ENCODE measurements at regions not wholly inside any gene's neighbourhood (a gene's known extent, or its start where the extent isn't known, plus 50 kb on each side); places are given as distances from the start of the nearest gene placed in this dataset.

DNA sequence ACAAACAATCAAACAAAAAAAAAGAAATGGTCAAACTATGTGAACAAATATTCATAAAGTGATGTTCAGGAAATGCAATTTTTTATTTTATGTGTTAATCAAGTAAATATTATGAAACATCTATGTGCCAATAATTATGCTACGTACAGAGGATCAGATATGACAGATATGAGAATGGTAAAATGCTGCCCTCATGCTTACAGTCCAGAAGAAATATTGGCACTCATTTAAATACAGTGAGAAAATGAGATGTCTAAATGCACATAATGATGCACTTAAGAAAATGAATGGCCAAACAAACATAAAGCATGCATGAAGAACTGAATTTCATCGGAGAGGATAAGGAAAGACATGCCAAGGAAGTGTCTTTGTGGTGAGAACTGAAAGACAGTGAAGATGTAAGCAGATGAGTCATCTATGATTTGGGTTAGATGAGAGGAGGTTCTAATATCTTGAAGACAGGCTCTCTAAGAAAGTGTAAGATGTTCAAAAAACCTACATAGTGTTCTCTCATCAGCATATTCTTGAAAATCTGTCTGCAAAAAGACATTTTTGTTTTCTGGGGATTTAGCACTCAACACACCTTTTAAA lies 1231.1 kb upstream of the ACO1 start (continued):
- no peak for TF ChIP-seq PRDM10 (IDR thresholded peaks at IDR 0.05; ENCODE audit: partially characterized antibody)
- no peak for TF ChIP-seq RBBP5 (IDR thresholded peaks at IDR 0.05; ENCODE audit: borderline replicate concordance, insufficient read depth, low read length, poor library complexity, severe bottlenecking)
- no peak for TF ChIP-seq ZNF609 (CRISPR knock-in tag; IDR thresholded peaks at IDR 0.05; ENCODE audit: borderline replicate concordance)
- no peak for TF ChIP-seq STAG1 (CRISPR knock-in tag; IDR thresholded peaks at IDR 0.05; ENCODE audit: borderline replicate concordance)
- TF ChIP-seq CREB1 (IDR thresholded peaks at IDR 0.05) = no peak
- no peak for TF ChIP-seq CREB1 (CRISPR knock-in tag; IDR thresholded peaks at IDR 0.05)
- no peak for TF ChIP-seq ZNF717 (CRISPR knock-in tag; IDR thresholded peaks at IDR 0.05)
- no peak for TF ChIP-seq ZNF23 (CRISPR knock-in tag; IDR thresholded peaks at IDR 0.05)
- TF ChIP-seq E2F3 (CRISPR knock-in tag; IDR thresholded peaks at IDR 0.05) = no peak
- TF ChIP-seq, protein P1, sequence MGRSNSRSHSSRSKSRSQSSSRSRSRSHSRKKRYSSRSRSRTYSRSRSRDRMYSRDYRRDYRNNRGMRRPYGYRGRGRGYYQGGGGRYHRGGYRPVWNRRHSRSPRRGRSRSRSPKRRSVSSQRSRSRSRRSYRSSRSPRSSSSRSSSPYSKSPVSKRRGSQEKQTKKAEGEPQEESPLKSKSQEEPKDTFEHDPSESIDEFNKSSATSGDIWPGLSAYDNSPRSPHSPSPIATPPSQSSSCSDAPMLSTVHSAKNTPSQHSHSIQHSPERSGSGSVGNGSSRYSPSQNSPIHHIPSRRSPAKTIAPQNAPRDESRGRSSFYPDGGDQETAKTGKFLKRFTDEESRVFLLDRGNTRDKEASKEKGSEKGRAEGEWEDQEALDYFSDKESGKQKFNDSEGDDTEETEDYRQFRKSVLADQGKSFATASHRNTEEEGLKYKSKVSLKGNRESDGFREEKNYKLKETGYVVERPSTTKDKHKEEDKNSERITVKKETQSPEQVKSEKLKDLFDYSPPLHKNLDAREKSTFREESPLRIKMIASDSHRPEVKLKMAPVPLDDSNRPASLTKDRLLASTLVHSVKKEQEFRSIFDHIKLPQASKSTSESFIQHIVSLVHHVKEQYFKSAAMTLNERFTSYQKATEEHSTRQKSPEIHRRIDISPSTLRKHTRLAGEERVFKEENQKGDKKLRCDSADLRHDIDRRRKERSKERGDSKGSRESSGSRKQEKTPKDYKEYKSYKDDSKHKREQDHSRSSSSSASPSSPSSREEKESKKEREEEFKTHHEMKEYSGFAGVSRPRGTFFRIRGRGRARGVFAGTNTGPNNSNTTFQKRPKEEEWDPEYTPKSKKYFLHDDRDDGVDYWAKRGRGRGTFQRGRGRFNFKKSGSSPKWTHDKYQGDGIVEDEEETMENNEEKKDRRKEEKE (IDR thresholded peaks at IDR 0.05; ENCODE audit: borderline replicate concordance in 1 of 2, control insufficient read depth in 1 of 2, low read depth in 2 of 2, low read length in 1 of 2) = no peak

Measured in K562 (cell line).